Body of pancreas (tissue), 4 donors: ENCODE measurements at regions not wholly inside any gene's neighbourhood (a gene's known extent, or its start where the extent isn't known, plus 50 kb on each side); places are given as distances from the start of the nearest gene placed in this dataset.

Experiments
- ATAC-seq: fragments of 150-250 bp; one replicate; pipeline ENCODE4 v1.9.1; 2016
- DNase-seq, 4 donors: peaks; one replicate each; pipeline ENCODE4 v3.0.0-alpha.2; 2019
- H3K27ac ChIP-seq, 4 donors: fragments of 200-600 bp; sonication (generic); 1 replicate in 3 of 4; 2 replicates in 1 of 4; pipeline versions ENCODE4 v1.5.1 to v1.6.1; 2016 to 2019; ENCODE audit warnings: mild to moderate bottlenecking in 1 of 4, mixed read lengths in 1 of 4, moderate library complexity in 1 of 4
- H3K27me3 ChIP-seq, 2 donors: fragments of 200-600 bp; sonication (generic); one replicate each; pipeline ENCODE4 v1.6.0; 2016; ENCODE audit warnings: mild to moderate bottlenecking in 1 of 2
- H3K36me3 ChIP-seq, 2 donors: fragments of 200-600 bp; sonication (generic); replicated peaks in 1 of 2; 2 replicates each; pipeline ENCODE4 v1.5.1; 2016; ENCODE audit warnings: low read depth in 2 of 2; ENCODE audit not compliant: insufficient read depth in 1 of 2
- H3K4me1 ChIP-seq: fragments of 200-600 bp; sonication (generic); one replicate; pipeline ENCODE4 v1.6.0; 2016
- H3K4me3 ChIP-seq, 2 donors: fragments of 200-600 bp; sonication (generic); 1 replicate in 1 of 2; 2 replicates in 1 of 2; pipeline ENCODE4 v1.5.1; 2016 to 2019
- H3K9me3 ChIP-seq, 3 donors: fragments of 200-600 bp; sonication (generic); 1 replicate in 2 of 3; 2 replicates in 1 of 3; pipeline ENCODE4 v1.5.1; 2016
- CTCF ChIP-seq, 7 experiments: fragments of 450-650 bp in 4 of 7; fragments of 200-600 bp in 3 of 7; sonication (generic) in 3 of 7; IDR thresholded peaks; one replicate each; pipeline ENCODE4 v1.5.1; 2016 to 2019; ENCODE audit warnings: antibody characterized with exemption in 7 of 7
- POLR2A ChIP-seq, 3 donors: fragments of 450-650 bp; IDR thresholded peaks; one replicate each; pipeline ENCODE4 v1.6.1; 2016; ENCODE audit warnings: antibody characterized with exemption in 3 of 3, mild to moderate bottlenecking in 2 of 3
- WGBS, 2 donors: methylation state at CpG; one replicate each; pipeline ENCODE4 v1.1.5; 2017; 5-methylcytosine and 5-hydroxymethylcytosine counted together
- intact Hi-C: fragments of 100-400 bp; cut with DNase I; formaldehyde crosslinking; loops from one replicate; pipeline ENCODE4 v1.15.1; 2023

- no peak for TF ChIP-seq CTCF (IDR thresholded peaks at IDR 0.05)
- TF ChIP-seq POLR2A (IDR thresholded peaks at IDR 0.05) = no peak
- ATAC-seq = no peak
- DNase-seq = no peak
- no peaks in the 10 kb centered on the region for H3K27me3 ChIP-seq
- no peaks in the 10 kb centered on the region for H3K4me1 ChIP-seq
- WGBS, 2 donors = 68 to 81% methylated on average over 2 of the region's 2 CpGs
- no peak overlapping the region for H3K4me3 ChIP-seq
- H3K9me3 ChIP-seq = peaks cover 0 to 16% (median 0%) of the 10 kb centered on the region in 3 donors
- intact Hi-C loops = no loop called here
- H3K27ac ChIP-seq = no peak overlapping the region
- no peaks in the 10 kb centered on the region for H3K36me3 ChIP-seq
Observed at GRCh38 chr14:44720707-44721106, 213.6 kb upstream of the FSCB start.

- DNase-seq (no peak), ATAC-seq (no peak)
- intact Hi-C loops = no loop called here
- 37 to 46% methylated on average over 9 of the region's 9 CpGs for WGBS, 2 donors
- Histone ChIP-seq H3K9me3 (no peaks in the 10 kb centered on the region), H3K27me3 (no peaks in the 10 kb centered on the region), H3K36me3 (no peaks in the 10 kb centered on the region), H3K4me1 (no peaks in the 10 kb centered on the region), H3K27ac (no peak overlapping the region), H3K4me3 (no peak overlapping the region)
- TF ChIP-seq CTCF (IDR thresholded peaks at IDR 0.05) (no peak), POLR2A (IDR thresholded peaks at IDR 0.05) (no peak)
Observed at GRCh38 chr14:44712024-44712815, 205.1 kb upstream of the FSCB start.

- Histone ChIP-seq H3K36me3 (no peaks in the 10 kb centered on the region), H3K4me3 (no peak overlapping the region), H3K27me3 (no peaks in the 10 kb centered on the region), H3K27ac (no peak overlapping the region), H3K4me1 (no peaks in the 10 kb centered on the region), H3K9me3 (peaks cover 0 to 2% (median 0%) of the 10 kb centered on the region in 3 donors)
- ATAC-seq (no peak), DNase-seq (no peak)
- TF ChIP-seq CTCF (IDR thresholded peaks at IDR 0.05) (no peak), POLR2A (IDR thresholded peaks at IDR 0.05) (no peak)
- intact Hi-C loops = no loop called here
- WGBS, 2 donors = 46 to 53% methylated on average over 4 of the region's 4 CpGs
Observed at GRCh38 chr14:44701563-44702263, 194.6 kb upstream of the FSCB start.

- DNase-seq (no peak), ATAC-seq (no peak)
- no peak overlapping the region for H3K27ac ChIP-seq
- no peak for TF ChIP-seq POLR2A (IDR thresholded peaks at IDR 0.05)
- TF ChIP-seq CTCF (IDR thresholded peaks at IDR 0.05) = no peak
- intact Hi-C loops = no loop called here
- WGBS, 2 donors = 48 to 54% methylated on average over 1 of the region's 1 CpG
- H3K36me3 ChIP-seq = no peaks in the 10 kb centered on the region
- no peaks in the 10 kb centered on the region for H3K4me1 ChIP-seq
- no peaks in the 10 kb centered on the region for H3K27me3 ChIP-seq
- no peak overlapping the region for H3K4me3 ChIP-seq
- H3K9me3 ChIP-seq = peaks cover 0 to 2% (median 0%) of the 10 kb centered on the region in 3 donors
Observed at GRCh38 chr14:44700694-44701093, 193.6 kb upstream of the FSCB start.
